ENCODE measurements at regions not wholly inside any gene's neighbourhood (a gene's known extent, or its start where the extent isn't known, plus 50 kb on each side); places are given as distances from the start of the nearest gene placed in this dataset.

GRCh38 chr1:166740668-166741276 lies 98.5 kb upstream of the POGK start:
- TF ChIP-seq, protein P1, sequence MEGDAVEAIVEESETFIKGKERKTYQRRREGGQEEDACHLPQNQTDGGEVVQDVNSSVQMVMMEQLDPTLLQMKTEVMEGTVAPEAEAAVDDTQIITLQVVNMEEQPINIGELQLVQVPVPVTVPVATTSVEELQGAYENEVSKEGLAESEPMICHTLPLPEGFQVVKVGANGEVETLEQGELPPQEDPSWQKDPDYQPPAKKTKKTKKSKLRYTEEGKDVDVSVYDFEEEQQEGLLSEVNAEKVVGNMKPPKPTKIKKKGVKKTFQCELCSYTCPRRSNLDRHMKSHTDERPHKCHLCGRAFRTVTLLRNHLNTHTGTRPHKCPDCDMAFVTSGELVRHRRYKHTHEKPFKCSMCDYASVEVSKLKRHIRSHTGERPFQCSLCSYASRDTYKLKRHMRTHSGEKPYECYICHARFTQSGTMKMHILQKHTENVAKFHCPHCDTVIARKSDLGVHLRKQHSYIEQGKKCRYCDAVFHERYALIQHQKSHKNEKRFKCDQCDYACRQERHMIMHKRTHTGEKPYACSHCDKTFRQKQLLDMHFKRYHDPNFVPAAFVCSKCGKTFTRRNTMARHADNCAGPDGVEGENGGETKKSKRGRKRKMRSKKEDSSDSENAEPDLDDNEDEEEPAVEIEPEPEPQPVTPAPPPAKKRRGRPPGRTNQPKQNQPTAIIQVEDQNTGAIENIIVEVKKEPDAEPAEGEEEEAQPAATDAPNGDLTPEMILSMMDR (IDR thresholded peaks at IDR 0.05): no peak
- TF ChIP-seq POLR2AphosphoS5 (IDR thresholded peaks at IDR 0.05): no peak
- no peak for TF ChIP-seq POLR2A (IDR thresholded peaks at IDR 0.05)
- TF ChIP-seq EP300 (IDR thresholded peaks at IDR 0.05): no peak
